NCI-H2081 (cell line): ENCODE measurements at regions not wholly inside any gene's neighbourhood (a gene's known extent, or its start where the extent isn't known, plus 50 kb on each side); places are given as distances from the start of the nearest gene placed in this dataset.
"Not testable (repeated sequence)": the region's sequence is repeated elsewhere in the genome, so short reads cannot be mapped to it uniquely, and the experiment has no call there.

Experiments
- DNase-seq, 2 experiments: peaks; one replicate each; lab custom pipeline; 2025; lab: John Stamatoyannopoulos, UW

GRCh38 chr12:127482950-127483349, 784.0 kb upstream of the TMEM132C start:
- DNase-seq = no peak

DNA sequence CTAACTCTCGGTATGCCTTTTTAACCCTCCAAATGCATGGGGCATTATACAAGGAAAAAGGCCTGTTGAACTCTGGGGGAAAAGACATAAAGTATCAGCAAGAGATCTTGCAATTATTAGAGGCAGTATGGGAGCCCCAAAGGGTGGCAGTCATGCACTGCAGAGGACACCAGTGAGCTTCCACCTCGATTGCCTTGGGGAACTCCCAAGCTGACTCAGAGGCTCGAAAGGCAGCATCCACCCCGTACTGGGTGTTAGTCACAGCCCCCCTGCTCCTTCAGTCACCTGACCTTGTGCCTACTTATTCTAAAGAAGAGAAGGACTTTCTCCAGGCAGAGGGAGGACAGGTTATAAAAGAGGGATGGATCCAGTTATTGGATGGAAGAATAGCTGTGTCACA, 781.4 kb upstream of the TMEM132C start:
- DNase-seq = no peak

- no peak for DNase-seq
These were observed 779.9 kb upstream of the TMEM132C start for GRCh38 chr12:127487031-127487430.

GRCh38 chr12:127489061-127489460, 777.9 kb upstream of the TMEM132C start:
- no peak for DNase-seq

DNA sequence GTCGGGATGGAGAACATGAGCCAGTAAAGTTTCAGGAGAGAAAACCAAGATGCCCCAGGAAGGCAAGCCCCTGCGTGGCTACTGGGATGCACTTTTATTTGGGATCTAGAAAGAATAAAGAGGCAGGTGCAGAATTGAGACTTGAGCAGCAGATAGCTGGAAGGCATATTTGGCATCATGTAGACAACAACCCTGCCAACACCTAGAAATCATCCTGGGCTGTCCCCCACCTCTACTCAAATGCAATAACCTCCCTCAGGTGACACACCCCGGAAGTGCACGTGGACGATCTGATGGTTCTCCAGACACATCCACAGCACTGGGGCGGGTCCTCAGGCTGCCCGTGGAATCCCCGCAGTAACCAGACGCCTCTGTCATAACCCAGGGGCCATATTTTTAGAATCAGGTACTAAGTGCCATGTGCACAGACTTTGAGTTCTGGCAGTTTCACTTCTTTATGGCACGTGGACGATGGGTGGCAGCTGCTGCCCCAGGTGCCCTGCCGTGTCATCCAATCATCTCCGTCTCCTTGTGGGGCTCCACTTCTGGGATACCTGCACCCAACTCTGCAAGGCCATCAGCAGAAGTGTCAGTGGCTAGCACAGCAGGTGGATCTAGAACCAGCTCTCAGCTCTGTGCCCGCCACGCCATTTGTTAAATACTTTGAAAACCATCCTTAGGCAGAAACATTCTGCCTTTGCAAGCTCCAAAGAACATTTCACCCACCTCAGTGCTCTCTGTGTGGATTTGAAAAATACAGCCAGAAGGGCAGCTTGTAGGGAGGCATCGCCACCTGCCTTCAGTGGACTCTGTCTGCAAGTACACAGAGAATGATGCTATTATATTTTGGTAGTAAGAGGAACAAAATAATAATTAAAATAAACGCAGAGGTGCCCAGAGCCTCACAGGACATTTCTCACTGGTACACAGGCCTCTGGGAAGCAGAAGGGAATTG, 771.7 kb upstream of the TMEM132C start:
- no peak for DNase-seq

DNA sequence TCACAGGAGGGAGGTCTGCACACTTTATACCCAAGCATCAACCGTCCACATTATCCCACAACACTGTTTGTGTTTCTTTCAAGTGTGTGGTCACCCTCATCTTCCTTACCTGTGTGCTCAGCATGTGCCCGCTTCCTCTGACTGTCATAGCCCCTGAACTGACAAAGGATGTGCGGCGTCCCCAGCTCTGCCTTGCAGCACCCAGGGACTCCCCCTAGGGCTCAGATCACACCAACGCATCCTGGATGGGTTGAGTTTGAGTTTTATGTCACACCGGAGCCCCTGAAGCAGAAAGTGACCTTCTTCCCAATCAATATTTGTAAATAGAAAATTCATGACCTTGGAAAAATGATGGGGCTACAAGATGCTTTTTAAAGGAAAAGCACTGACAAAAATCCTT, 770.7 kb upstream of the TMEM132C start:
- DNase-seq = peak in 1 of 2 experiments; percentile 14

DNA sequence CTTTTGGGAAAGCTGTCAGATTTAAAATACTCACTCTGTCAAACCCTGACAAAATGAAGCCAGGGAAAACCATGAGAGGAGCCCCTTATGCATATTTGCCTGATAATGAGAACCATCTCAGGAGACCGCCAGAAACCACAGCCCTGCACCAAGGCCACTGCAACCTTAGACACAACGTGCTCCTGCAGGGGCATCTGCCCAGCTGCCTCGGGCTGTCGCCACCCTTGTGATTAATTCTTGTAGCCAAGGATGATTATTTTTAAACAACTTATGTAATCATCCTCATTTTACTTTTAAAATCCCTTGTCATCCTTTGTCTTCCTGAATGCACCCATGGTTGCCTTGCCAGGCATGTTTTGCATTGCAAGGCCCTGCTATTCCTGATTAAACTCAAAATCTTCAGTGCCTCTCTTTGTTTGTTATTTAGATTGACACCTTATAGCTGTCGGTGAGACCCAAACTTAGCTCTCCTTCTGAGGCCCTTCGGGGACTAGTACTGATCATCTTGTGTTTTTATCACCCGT, 766.4 kb upstream of the TMEM132C start:
- DNase-seq = no peak

GRCh38 chr12:127501916-127502315, 765.1 kb upstream of the TMEM132C start:
- no peak for DNase-seq

GRCh38 chr12:127503246-127503645, 763.7 kb upstream of the TMEM132C start:
- DNase-seq = no peak

DNA sequence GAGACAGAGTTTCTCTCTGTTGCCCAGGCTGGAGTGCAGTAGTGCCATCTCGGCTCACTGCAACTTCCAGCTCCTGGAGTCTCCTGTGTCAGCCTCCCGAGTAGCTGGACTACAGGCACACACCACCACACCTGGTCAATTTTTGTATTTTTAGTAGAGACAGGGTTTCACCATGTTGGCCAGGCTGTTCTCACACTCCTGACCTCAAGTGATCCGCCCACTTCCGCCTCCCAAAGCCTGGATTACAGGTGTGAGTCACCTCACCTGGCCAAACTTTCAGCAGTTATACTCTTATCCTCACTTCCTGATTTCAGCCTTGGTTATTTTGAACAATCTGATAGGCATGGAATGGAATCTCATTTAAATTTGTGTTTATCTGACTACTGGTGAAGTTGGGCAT, 763.0 kb upstream of the TMEM132C start:
- not testable (repeated sequence) for DNase-seq

DNA sequence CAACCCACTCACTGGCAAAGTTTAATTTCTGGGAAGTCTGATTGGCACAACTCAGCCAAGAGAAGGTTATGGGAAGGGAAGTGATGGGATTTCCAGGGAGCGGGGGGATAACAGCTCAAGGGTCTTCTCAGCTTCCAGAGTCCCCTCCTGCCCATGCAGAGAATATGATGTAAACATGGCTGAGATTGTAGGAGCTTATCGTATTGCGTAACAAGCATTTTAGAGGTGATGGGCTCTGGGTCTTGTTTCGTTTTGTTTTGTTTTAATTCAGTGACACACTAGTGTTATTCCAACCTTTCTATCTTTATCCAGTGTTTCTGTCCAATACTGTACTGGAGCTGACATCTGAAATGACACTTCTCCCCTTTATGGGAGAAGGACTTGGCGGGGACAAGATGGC, 762.1 kb upstream of the TMEM132C start:
- DNase-seq = no peak

DNA sequence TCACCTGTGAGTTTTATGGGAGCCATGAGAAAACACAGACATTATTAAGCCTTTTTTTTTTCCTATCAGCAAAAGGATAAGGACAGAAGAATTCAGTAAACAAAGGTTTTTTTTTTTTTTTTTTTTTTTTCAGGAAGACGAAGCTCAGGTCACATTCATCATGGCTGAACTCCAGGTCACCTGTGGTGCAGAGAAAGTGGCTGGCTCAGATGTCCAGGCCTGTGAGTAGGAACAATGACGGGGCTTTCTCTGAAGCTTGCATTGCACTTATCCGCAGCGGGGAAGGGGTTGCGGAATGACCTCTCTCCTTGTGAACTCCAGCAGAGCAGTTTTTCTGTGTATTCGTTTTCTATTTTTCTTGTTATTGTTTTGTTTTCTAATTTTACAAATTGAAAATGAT, 759.6 kb upstream of the TMEM132C start:
- DNase-seq = no peak

DNA sequence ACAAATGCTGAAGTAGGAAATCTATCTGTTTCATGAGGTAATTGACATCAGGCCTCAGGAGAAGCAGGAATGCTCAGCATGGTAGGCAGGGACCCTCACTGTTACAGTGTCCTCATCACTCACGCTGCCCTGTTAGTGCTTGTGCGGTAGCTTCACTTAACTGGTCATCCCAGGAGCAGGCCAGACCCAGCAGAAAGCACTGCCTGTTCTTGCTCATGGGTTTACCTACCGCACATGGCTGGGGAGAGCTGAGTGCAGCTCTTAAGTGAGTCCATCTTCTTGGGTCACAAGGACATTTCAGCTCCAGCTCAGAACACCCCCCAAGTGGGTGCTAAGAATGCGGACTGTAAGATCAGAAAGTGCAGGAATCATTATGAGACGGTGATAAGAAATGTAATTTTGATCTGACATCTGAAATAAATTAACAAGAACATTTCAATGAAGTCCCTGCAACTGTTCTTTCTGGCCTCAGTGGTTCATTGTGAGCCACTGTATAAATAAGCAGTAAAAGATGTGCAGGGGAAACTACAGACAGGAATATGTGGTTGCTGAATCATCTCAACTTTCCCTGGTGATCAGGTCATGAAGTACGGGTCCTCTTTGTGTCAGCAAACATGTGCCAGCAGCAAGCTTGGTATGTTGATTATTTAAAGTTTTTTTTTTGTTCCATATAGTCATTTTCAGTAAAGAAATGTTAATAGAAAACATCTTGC, 757.7 kb upstream of the TMEM132C start:
- no peak for DNase-seq

DNA sequence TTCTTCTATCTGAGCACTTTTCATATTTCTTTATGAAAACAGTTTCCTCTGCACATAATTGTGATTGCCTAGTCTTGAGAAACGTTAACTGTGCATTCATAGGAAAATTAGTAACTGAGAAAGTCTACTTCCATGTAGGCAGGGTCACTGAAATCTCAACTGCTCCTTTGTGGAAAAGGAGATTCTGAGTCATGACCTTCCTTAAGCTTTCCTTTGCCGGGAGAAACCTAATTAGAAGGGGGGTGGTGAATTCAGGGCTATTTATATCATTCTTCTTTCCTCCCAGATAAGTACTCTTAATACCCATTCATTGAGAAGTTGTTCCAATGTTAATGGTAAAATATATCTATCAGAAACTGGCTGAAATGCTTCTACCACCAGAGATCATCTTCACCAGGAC, 751.0 kb upstream of the TMEM132C start:
- DNase-seq = no peak

DNA sequence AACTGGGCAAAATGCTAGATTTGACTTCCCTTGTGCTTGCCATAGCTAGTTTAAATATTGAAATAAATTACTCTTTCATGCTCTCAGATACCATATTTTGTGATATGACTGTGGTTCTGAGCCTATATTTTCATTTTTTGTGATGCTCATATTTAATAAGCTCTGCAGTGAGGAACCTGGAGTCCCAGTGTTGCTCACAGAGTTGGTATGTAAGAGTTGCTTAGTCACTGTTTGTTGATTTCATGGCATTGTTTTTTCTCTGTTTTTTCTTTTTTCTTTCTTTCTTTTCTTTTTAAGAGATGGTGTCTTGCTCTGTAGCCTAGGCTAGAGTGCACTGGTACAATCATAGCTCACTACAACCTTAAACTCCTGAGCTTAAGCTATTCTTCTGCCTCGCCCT, 750.5 kb upstream of the TMEM132C start:
- no peak for DNase-seq

DNA sequence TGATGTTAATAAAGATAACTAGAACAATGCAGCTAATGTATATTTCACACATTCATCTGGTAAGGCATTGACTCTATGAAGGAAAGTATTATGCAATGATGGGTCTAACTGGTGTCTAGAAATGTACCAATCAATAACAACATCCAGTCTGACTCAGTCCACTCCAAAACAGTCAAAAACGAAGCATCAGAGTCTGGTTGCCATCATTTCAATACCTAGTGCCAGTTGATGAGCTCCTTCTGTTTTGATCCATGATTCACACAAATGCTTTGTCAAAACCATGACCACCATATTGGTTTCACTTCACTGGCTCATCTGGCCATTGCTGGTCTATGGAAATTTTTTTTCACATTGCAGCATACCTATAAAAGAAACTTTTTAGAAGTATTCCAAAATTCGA, 747.2 kb upstream of the TMEM132C start:
- no peak for DNase-seq

- DNase-seq = no peak
These were observed 740.0 kb upstream of the TMEM132C start for GRCh38 chr12:127526925-127527324.

- DNase-seq = no peak
These were observed 738.4 kb upstream of the TMEM132C start for GRCh38 chr12:127528551-127528950.

DNA sequence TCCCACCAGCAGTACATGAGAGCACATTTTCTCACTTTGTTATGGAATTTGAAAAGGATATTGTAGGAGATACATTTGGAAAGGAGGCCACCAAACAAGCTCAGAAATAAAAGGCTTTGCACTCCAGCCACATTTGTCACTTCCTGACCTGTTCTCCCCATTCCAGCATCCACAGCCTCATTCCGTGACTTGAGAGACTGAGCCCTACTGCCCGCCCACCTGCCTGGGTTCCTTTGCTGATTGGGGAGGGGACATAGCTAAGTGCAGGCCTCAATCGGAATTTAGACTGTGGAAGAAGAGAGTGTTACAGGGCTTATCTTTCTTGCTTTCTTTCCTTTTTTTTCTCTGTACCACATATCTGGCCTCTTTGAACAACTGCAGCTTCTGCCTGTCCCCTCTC, 735.4 kb upstream of the TMEM132C start:
- DNase-seq = no peak

- no peak for DNase-seq
These were observed 733.6 kb upstream of the TMEM132C start for GRCh38 chr12:127533353-127533752.

DNA sequence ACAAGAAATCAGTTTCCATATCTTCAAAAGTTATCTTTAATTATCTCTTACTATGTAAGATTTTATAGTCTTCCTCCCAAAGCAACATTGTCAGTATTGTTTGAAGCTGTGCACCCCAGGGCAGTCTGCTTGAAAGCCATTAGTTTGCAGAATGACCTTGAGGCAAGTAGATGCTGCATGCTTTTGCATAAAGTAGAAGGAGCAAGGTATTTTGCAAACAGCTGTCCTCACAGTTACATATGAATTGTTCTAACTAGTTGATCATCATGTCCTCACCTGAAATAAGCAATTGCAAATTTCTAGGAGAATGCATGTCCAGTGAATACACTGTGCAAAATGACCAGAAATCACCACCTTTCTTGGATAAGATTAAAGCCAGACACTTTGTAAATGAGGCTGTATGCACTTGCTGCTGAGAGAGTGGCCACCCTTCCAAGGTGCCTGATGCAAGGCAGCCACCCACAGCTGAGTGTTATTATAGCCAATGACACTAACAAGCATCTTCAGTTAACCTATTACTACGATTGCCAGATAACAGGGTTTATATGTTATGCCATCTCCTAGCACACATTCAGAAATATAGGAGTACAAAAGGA, 730.0 kb upstream of the TMEM132C start:
- DNase-seq = no peak

DNA sequence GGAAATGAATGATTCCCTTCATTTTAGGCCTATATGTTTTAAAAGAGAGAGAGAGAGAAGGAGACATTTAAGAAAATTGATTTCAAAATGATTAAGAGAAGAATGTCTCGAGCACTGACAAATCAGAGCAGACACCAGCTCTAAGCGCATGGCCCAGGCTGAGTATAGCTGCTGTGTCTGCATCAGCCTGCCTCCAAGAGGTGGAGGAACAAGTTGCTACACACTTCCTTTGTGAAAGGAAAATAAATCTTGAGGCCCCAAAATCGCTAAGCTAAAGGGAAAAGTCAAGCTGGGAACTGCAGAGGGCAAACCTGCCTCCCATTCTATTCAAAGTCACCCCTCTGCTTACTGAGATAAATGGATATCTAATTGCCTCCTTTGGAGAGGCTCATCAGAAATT, 728.7 kb upstream of the TMEM132C start:
- DNase-seq = no peak
